ENCODE measurements at regions not wholly inside any gene's neighbourhood (a gene's known extent, or its start where the extent isn't known, plus 50 kb on each side); places are given as distances from the start of the nearest gene placed in this dataset.

DNA sequence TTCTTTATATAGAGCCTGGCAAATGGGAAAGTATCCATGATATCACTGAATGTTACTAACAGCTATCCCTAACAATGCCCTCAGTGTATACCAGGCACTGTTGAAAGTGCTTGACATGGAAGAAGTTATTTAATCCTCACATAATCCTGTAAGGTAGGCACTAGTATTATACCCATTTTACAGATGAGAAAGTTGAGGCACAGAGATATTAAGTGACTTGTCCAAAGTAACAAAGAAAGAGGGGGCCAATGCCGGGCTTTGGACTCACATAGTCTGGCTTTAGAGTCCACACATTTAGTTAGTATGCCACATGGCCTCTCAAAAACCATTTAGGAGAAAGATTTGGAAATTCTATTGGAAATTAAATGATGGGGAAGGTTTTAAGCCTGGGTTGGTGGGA is 220.8 kb upstream of the PLET1 start:
- Mint-ChIP-seq H3K4me3 (ENCODE audit: unreplicated experiment) (no peak overlapping the region), H3K36me3 (ENCODE audit: unreplicated experiment) (no peaks in the 10 kb centered on the region), H3K27me3 (ENCODE audit: unreplicated experiment) (peaks cover 33% of the 10 kb centered on the region), H3K4me1 (ENCODE audit: unreplicated experiment) (no peaks in the 10 kb centered on the region), H3K9me3 (ENCODE audit: unreplicated experiment) (no peaks in the 10 kb centered on the region), H3K27ac (ENCODE audit: unreplicated experiment) (no peak overlapping the region)
- TF ChIP-seq, protein P1, sequence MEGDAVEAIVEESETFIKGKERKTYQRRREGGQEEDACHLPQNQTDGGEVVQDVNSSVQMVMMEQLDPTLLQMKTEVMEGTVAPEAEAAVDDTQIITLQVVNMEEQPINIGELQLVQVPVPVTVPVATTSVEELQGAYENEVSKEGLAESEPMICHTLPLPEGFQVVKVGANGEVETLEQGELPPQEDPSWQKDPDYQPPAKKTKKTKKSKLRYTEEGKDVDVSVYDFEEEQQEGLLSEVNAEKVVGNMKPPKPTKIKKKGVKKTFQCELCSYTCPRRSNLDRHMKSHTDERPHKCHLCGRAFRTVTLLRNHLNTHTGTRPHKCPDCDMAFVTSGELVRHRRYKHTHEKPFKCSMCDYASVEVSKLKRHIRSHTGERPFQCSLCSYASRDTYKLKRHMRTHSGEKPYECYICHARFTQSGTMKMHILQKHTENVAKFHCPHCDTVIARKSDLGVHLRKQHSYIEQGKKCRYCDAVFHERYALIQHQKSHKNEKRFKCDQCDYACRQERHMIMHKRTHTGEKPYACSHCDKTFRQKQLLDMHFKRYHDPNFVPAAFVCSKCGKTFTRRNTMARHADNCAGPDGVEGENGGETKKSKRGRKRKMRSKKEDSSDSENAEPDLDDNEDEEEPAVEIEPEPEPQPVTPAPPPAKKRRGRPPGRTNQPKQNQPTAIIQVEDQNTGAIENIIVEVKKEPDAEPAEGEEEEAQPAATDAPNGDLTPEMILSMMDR (IDR thresholded peaks at IDR 0.05): no peak
- DNase-seq (ENCODE audit: extremely low spot score, unreplicated experiment): no peak

DNA sequence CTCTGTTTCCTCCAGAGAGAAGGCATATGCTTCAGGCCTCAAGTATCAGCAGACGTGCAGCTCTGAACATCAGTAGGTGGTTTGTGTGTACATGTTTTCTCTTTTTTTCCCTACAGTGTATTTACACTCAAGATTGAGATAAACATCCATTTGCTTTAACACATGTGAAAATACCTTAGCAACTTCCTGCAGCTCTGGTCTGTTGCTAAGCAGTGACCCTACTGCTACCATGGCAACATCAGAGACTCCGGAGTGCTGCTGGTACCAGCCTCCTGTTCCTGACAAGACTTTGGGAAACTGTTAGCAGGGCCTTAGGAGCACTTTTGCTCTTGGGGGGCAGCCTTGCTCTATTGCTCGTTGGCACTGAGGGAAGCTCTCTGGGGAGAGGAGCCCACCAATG is 221.2 kb upstream of the PLET1 start:
- H3K4me1 Mint-ChIP-seq (ENCODE audit: unreplicated experiment): no peaks in the 10 kb centered on the region
- no peaks in the 10 kb centered on the region for H3K9me3 Mint-ChIP-seq (ENCODE audit: unreplicated experiment)
- DNase-seq (ENCODE audit: extremely low spot score, unreplicated experiment): no peak
- no peaks in the 10 kb centered on the region for H3K36me3 Mint-ChIP-seq (ENCODE audit: unreplicated experiment)
- TF ChIP-seq, protein P1 (IDR thresholded peaks at IDR 0.05): no peak
- H3K4me3 Mint-ChIP-seq (ENCODE audit: unreplicated experiment): no peak overlapping the region
- H3K27ac Mint-ChIP-seq (ENCODE audit: unreplicated experiment): no peak overlapping the region
- peaks cover 33% of the 10 kb centered on the region for H3K27me3 Mint-ChIP-seq (ENCODE audit: unreplicated experiment)

DNA sequence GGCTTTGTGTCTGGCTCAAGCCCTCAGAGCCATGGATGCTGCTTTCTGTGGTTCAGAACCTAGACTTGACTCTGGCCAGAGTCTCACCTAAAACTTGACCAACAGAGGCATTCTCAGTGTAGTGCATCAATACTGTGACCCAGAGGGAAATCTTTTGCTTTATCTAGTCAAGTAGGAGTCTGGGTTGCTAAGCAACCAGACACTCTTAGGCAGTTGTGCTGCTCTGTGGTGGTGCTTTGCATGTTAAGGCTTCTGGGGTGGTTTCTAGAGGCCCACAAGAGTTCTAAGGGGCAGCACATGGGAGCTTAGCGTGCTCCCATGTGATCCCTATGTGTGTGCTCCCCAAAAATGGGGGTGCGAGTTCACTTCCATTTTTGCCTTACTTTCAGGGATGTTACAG is 224.6 kb upstream of the PLET1 start:
- no peaks in the 10 kb centered on the region for H3K9me3 Mint-ChIP-seq (ENCODE audit: unreplicated experiment)
- DNase-seq (ENCODE audit: extremely low spot score, unreplicated experiment): no peak
- H3K4me1 Mint-ChIP-seq (ENCODE audit: unreplicated experiment): no peaks in the 10 kb centered on the region
- TF ChIP-seq, protein P1 (IDR thresholded peaks at IDR 0.05): no peak
- H3K4me3 Mint-ChIP-seq (ENCODE audit: unreplicated experiment): no peak overlapping the region
- H3K36me3 Mint-ChIP-seq (ENCODE audit: unreplicated experiment): no peaks in the 10 kb centered on the region
- H3K27ac Mint-ChIP-seq (ENCODE audit: unreplicated experiment): no peak overlapping the region
- H3K27me3 Mint-ChIP-seq (ENCODE audit: unreplicated experiment): peaks cover 42% of the 10 kb centered on the region

DNA sequence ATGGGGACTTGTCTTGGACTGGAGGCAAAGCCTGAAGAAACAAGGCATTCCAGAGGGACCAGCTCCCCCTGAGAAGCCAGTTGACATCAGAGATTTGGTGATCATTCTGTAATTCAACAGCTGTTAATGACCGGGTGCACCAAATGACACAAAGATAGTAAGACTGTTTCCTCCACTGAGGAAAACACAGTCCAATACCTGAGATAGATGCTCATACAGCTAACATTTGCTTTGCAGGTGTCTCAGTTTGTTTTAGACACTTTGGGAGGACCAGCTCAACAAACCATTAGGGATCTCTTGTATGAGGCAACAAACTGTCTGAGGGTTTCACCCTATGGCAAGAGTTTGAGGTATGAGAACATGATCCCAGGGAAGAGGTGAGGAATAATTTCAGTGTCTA is 237.2 kb upstream of the PLET1 start:
- no peak overlapping the region for H3K27ac Mint-ChIP-seq (ENCODE audit: unreplicated experiment)
- H3K4me3 Mint-ChIP-seq (ENCODE audit: unreplicated experiment): no peak overlapping the region
- DNase-seq (ENCODE audit: extremely low spot score, unreplicated experiment): no peak
- no peaks in the 10 kb centered on the region for H3K4me1 Mint-ChIP-seq (ENCODE audit: unreplicated experiment)
- H3K36me3 Mint-ChIP-seq (ENCODE audit: unreplicated experiment): no peaks in the 10 kb centered on the region
- TF ChIP-seq, protein P1 (IDR thresholded peaks at IDR 0.05): no peak
- H3K9me3 Mint-ChIP-seq (ENCODE audit: unreplicated experiment): no peaks in the 10 kb centered on the region
- H3K27me3 Mint-ChIP-seq (ENCODE audit: unreplicated experiment): peaks cover 16% of the 10 kb centered on the region

DNA sequence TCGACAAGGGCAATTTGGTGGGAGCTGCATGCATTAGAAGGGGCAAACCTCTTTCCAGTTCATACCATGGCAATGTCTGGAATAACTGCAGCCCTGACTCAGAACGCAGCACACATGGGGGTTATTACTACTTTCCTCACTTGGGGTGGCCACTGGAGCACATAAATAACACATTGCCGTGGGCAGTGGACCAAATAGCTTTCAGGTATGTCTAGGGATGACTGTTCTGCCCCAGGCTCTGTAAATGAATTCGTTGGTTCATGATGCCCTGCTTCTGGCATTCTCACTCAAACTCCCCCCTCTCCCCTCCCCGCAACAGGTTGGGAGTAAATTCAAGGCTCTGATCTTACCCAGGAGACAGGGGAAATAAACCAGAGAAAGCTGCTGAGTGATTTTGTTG is 238.0 kb upstream of the PLET1 start:
- TF ChIP-seq, protein P1 (IDR thresholded peaks at IDR 0.05): no peak
- H3K27ac Mint-ChIP-seq (ENCODE audit: unreplicated experiment): no peak overlapping the region
- H3K27me3 Mint-ChIP-seq (ENCODE audit: unreplicated experiment): peaks cover 22% of the 10 kb centered on the region
- no peaks in the 10 kb centered on the region for H3K4me1 Mint-ChIP-seq (ENCODE audit: unreplicated experiment)
- H3K4me3 Mint-ChIP-seq (ENCODE audit: unreplicated experiment): no peak overlapping the region
- no peaks in the 10 kb centered on the region for H3K9me3 Mint-ChIP-seq (ENCODE audit: unreplicated experiment)
- DNase-seq (ENCODE audit: extremely low spot score, unreplicated experiment): no peak
- no peaks in the 10 kb centered on the region for H3K36me3 Mint-ChIP-seq (ENCODE audit: unreplicated experiment)
